22Rv1 (cell line): ENCODE measurements at regions not wholly inside any gene's neighbourhood (a gene's known extent, or its start where the extent isn't known, plus 50 kb on each side); places are given as distances from the start of the nearest gene placed in this dataset.

Source experiments
- ZFX ChIP-seq: fragments of 450-650 bp; IDR thresholded peaks from 2 replicates; pipeline ENCODE4 v1.6.1; 2017; ENCODE audit warnings: antibody characterized with exemption, borderline replicate concordance
- TF ChIP-seq, protein P1 (sequence below): fragments of 450-650 bp; IDR thresholded peaks from 2 replicates; pipeline ENCODE4 v1.5.1; 2017; ENCODE audit warnings: mild to moderate bottlenecking

DNA sequence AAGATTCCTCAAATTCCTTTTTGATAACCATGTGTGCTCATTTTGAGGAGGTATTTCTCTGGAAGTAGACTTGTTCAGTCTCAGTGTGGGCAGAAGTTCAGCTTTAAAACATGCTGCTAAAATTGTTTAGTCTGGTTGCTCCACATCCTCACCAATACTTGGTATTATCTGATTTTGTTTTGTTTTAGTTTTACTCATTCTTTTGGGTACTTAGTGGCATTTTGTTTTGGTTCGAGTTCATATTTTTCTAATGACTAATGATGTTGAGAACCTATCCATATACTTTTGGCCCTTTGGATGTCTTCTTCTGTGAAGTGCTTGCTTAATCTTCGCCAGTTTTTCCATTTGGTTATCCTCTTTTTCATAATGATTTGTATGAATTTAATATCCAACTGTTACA lies 694.2 kb upstream of the FZD8 start:
- TF ChIP-seq, protein P1, sequence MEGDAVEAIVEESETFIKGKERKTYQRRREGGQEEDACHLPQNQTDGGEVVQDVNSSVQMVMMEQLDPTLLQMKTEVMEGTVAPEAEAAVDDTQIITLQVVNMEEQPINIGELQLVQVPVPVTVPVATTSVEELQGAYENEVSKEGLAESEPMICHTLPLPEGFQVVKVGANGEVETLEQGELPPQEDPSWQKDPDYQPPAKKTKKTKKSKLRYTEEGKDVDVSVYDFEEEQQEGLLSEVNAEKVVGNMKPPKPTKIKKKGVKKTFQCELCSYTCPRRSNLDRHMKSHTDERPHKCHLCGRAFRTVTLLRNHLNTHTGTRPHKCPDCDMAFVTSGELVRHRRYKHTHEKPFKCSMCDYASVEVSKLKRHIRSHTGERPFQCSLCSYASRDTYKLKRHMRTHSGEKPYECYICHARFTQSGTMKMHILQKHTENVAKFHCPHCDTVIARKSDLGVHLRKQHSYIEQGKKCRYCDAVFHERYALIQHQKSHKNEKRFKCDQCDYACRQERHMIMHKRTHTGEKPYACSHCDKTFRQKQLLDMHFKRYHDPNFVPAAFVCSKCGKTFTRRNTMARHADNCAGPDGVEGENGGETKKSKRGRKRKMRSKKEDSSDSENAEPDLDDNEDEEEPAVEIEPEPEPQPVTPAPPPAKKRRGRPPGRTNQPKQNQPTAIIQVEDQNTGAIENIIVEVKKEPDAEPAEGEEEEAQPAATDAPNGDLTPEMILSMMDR, result no peak
- TF ChIP-seq ZFX, result no peak
